ENCODE measurements at regions not wholly inside any gene's neighbourhood (a gene's known extent, or its start where the extent isn't known, plus 50 kb on each side); places are given as distances from the start of the nearest gene placed in this dataset.

DNA sequence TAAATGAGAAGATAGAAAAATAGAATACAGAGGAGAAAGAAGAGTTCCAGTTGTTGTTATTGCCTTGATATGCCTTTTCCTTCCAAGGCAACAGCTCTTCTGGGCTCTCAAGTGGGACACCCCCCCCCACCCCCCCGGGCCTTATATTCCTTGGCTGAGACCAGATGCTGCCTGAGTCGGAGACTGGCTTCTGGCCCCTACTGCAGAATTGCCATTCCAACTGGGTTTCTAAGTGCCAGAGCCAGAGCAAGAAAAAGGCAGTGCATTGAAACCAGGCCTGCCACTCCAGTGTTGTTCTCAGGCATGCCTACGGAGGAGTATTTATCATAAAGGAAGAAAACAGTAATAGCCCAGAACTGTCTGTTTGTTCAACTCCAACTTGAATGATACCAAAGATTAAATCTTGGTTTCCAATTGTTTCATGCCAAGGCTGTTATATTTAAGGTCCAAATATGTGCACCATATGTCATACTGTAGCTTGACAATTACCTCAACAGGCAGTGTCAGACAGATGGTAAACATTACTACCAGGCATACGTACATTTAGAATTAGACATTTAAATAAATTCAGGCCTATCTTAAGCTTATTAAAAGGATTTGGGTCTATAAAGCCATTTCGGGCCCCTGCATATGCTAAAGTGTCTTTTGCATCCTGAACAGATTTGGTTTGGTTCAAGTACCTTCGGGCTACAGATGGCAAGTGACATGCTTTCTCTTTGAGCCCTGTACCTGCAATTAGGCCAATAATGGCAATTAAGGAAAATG is 209.9 kb upstream of the SEMA6D start:
- TF ChIP-seq, protein P1, sequence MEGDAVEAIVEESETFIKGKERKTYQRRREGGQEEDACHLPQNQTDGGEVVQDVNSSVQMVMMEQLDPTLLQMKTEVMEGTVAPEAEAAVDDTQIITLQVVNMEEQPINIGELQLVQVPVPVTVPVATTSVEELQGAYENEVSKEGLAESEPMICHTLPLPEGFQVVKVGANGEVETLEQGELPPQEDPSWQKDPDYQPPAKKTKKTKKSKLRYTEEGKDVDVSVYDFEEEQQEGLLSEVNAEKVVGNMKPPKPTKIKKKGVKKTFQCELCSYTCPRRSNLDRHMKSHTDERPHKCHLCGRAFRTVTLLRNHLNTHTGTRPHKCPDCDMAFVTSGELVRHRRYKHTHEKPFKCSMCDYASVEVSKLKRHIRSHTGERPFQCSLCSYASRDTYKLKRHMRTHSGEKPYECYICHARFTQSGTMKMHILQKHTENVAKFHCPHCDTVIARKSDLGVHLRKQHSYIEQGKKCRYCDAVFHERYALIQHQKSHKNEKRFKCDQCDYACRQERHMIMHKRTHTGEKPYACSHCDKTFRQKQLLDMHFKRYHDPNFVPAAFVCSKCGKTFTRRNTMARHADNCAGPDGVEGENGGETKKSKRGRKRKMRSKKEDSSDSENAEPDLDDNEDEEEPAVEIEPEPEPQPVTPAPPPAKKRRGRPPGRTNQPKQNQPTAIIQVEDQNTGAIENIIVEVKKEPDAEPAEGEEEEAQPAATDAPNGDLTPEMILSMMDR (IDR thresholded peaks at IDR 0.05), result no peak
- no peak for TF ChIP-seq EZH2 (IDR thresholded peaks at IDR 0.05; ENCODE audit: borderline replicate concordance, insufficient read depth, low read depth, low read length, poor library complexity, severe bottlenecking)

All from B cell (primary cell).